ENCODE measurements at regions not wholly inside any gene's neighbourhood (a gene's known extent, or its start where the extent isn't known, plus 50 kb on each side); places are given as distances from the start of the nearest gene placed in this dataset.

DNA sequence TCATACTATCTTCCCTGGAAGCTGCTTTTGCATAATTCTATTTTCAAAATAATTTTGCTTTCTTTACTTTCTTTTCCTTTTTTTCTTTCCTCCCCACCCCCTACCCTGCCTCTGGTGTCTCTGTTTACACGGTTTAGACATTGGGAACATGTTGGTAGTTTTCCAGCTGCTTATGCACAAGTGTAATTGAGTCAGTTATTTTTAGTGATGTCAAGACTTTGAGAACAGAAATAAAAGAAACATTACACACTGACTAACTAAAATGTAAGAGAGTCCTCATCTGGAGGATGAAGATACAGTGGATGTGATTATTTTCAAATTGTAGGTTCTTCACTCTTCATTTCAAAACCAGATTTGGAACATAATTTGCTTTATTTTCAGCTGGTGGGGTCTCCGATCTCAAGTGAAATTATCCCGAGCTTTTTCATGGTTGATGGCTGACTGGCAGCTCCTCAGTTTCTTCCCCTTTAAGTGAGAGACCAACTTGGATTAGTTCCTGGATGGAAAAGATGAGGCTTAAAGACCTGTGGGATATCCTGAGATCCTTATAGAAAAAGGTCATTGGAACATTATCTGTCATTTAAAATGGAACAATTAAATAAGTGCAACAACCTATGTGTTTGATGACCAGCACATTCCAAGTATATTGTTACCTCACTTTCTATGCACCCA lies 154.4 kb upstream of the ZNF462 start:
- TF ChIP-seq, protein P1, sequence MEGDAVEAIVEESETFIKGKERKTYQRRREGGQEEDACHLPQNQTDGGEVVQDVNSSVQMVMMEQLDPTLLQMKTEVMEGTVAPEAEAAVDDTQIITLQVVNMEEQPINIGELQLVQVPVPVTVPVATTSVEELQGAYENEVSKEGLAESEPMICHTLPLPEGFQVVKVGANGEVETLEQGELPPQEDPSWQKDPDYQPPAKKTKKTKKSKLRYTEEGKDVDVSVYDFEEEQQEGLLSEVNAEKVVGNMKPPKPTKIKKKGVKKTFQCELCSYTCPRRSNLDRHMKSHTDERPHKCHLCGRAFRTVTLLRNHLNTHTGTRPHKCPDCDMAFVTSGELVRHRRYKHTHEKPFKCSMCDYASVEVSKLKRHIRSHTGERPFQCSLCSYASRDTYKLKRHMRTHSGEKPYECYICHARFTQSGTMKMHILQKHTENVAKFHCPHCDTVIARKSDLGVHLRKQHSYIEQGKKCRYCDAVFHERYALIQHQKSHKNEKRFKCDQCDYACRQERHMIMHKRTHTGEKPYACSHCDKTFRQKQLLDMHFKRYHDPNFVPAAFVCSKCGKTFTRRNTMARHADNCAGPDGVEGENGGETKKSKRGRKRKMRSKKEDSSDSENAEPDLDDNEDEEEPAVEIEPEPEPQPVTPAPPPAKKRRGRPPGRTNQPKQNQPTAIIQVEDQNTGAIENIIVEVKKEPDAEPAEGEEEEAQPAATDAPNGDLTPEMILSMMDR (IDR thresholded peaks at IDR 0.05; ENCODE audit: unreplicated experiment), result no peak
- no peaks in the 10 kb centered on the region for H3K4me1 Mint-ChIP-seq (ENCODE audit: low read depth, unreplicated experiment)
- no peak overlapping the region for H3K4me3 Mint-ChIP-seq (ENCODE audit: low read depth, unreplicated experiment)
- no peak for DNase-seq
- H3K9me3 Mint-ChIP-seq (ENCODE audit: low read depth, unreplicated experiment), result no peaks in the 10 kb centered on the region
- BruUV-seq (replicated peaks), result no TSS peak
- no peak overlapping the region for H3K27ac Mint-ChIP-seq (ENCODE audit: unreplicated experiment)
- H3K36me3 Mint-ChIP-seq (ENCODE audit: insufficient read depth, unreplicated experiment), result no peaks in the 10 kb centered on the region
- CTCF ChIA-PET, result no interaction called here
- intact Hi-C loops (cut with micrococcal nuclease; ENCODE audit: unreplicated experiment), result no loop called here
- H3K27me3 Mint-ChIP-seq (ENCODE audit: unreplicated experiment), result no peaks in the 10 kb centered on the region

DNA sequence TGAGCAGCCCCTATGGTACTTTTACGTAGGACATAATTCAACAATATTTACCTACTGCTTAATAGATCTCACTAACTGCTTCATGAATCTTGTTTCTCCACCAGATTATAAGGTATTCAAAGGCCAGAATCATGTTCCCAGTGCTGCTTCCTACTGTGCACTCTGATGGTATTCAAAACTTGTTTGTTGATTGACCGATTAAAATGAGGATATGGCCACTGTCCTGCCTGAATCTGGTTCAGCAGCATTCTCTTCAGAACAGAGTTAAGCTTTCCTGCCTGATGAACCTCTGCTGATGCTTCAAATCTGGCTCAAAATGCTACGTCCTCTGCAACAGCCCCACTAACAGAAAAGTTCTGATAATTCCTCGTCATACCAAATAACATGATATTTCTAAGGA lies 150.7 kb upstream of the ZNF462 start:
- Mint-ChIP-seq H3K4me1 (ENCODE audit: low read depth, unreplicated experiment) (no peaks in the 10 kb centered on the region), H3K9me3 (ENCODE audit: low read depth, unreplicated experiment) (peaks cover 2% of the 10 kb centered on the region), H3K27ac (ENCODE audit: unreplicated experiment) (no peak overlapping the region), H3K27me3 (ENCODE audit: unreplicated experiment) (no peaks in the 10 kb centered on the region), H3K4me3 (ENCODE audit: low read depth, unreplicated experiment) (no peak overlapping the region), H3K36me3 (ENCODE audit: insufficient read depth, unreplicated experiment) (peaks cover 6% of the 10 kb centered on the region)
- TF ChIP-seq, protein P1 (IDR thresholded peaks at IDR 0.05; ENCODE audit: unreplicated experiment), result no peak
- BruUV-seq (replicated peaks), result no TSS peak
- CTCF ChIA-PET, result no interaction called here
- no peak for DNase-seq
- intact Hi-C loops (cut with micrococcal nuclease; ENCODE audit: unreplicated experiment), result loop anchor here (10.0 kb wide), 1 partner anchor 83 kb away; no protein-coding TSS in a partner anchor

DNA sequence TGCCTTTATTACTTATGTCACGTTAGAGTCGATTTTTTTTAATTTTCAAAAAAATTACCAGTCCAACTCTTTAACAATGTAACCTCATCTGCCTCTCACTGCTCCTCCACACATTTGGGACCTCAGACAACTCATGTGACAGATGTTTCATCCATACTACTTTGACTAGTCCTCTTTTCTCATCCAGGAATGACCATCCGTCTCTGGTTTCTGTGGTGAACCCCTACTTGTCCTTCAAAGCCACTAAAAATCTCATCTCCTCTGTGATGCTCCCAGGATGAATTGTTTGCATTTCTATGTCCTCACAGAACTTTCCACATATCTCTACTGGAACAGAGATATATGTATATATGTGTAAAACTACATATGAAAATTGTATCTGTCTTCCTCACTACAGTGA lies 149.8 kb upstream of the ZNF462 start:
- Mint-ChIP-seq H3K4me1 (ENCODE audit: low read depth, unreplicated experiment) (no peaks in the 10 kb centered on the region), H3K9me3 (ENCODE audit: low read depth, unreplicated experiment) (peaks cover 2% of the 10 kb centered on the region), H3K36me3 (ENCODE audit: insufficient read depth, unreplicated experiment) (peaks cover 12% of the 10 kb centered on the region), H3K4me3 (ENCODE audit: low read depth, unreplicated experiment) (no peak overlapping the region), H3K27ac (ENCODE audit: unreplicated experiment) (no peak overlapping the region), H3K27me3 (ENCODE audit: unreplicated experiment) (no peaks in the 10 kb centered on the region)
- TF ChIP-seq, protein P1 (IDR thresholded peaks at IDR 0.05; ENCODE audit: unreplicated experiment), result no peak
- DNase-seq, result no peak
- intact Hi-C loops (cut with micrococcal nuclease; ENCODE audit: unreplicated experiment), result loop anchor here (10.0 kb wide), 1 partner anchor 82 kb away; no protein-coding TSS in a partner anchor
- CTCF ChIA-PET, result no interaction called here
- BruUV-seq (replicated peaks), result no TSS peak

DNA sequence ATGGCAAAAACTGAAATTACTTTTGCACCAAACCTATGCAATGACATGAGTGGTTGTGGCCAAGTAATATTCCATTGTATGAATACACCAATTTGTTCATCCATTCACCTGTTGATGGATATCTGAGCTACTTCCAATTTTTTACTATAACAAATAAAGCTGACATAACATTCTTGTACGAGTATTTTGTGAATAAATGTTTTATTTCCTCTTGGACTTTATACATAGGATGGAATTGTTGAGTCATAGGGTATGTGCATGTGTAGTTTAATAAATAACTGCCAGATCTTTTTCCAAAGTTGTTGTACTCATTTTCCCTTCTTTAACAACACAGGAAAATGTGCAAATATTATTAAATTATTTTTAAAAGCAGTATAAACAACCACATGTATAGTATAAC lies 146.1 kb upstream of the ZNF462 start:
- Mint-ChIP-seq H3K4me1 (ENCODE audit: low read depth, unreplicated experiment) (peaks cover 19% of the 10 kb centered on the region), H3K4me3 (ENCODE audit: low read depth, unreplicated experiment) (no peak overlapping the region), H3K36me3 (ENCODE audit: insufficient read depth, unreplicated experiment) (peaks cover 12% of the 10 kb centered on the region), H3K27ac (ENCODE audit: unreplicated experiment) (peak overlapping the region; percentile 81), H3K9me3 (ENCODE audit: low read depth, unreplicated experiment) (peaks cover 2% of the 10 kb centered on the region), H3K27me3 (ENCODE audit: unreplicated experiment) (no peaks in the 10 kb centered on the region)
- BruUV-seq (replicated peaks), result no TSS peak
- intact Hi-C loops (cut with micrococcal nuclease; ENCODE audit: unreplicated experiment), result loop anchor here (5.0 to 10.0 kb wide), 2 partner anchors 78 to 145 kb away; partner anchors contain the start of gene ZNF462
- TF ChIP-seq, protein P1 (IDR thresholded peaks at IDR 0.05; ENCODE audit: unreplicated experiment), result no peak
- no peak for DNase-seq
- CTCF ChIA-PET, result no interaction called here
